CD14-positive monocyte (primary cell): ENCODE measurements at regions not wholly inside any gene's neighbourhood (a gene's known extent, or its start where the extent isn't known, plus 50 kb on each side); places are given as distances from the start of the nearest gene placed in this dataset. TPM values are rescaled to one million over a fixed set of nuclear protein-coding genes. Genes with fewer than 3 reads are reported as not detected.

ENCODE experiments used
- DNase-seq, 3 donors: peaks; one replicate each; pipeline ENCODE4 v3.0.0-alpha.2; 2011 to 2022
- H2AFZ ChIP-seq: 2 replicates; pipeline ENCODE4 v1.6.0; 2012; ENCODE audit warnings: mild to moderate bottlenecking, low read depth, low read length, inconsistent platforms; ENCODE audit not compliant: insufficient read depth, poor library complexity, severe bottlenecking
- H3K27ac ChIP-seq, 2 donors: 1 replicate in 1 of 2; 2 replicates in 1 of 2; pipeline ENCODE4 v1.5.1; 2012 to 2013; ENCODE audit warnings: low read length in 2 of 2, control low read depth in 1 of 2, inconsistent platforms in 1 of 2, low read depth in 1 of 2, mild to moderate bottlenecking in 1 of 2
- H3K27me3 ChIP-seq, 2 donors: one replicate each; pipeline versions ENCODE4 v1.6.0 to v1.6.1; 2011 to 2013; ENCODE audit warnings: low read length in 2 of 2; ENCODE audit not compliant: control insufficient read depth in 2 of 2, insufficient read depth in 2 of 2
- H3K36me3 ChIP-seq, 2 donors: replicated peaks in 1 of 2; 1 replicate in 1 of 2; 2 replicates in 1 of 2; pipeline versions ENCODE4 v1.5.1 to v1.6.1; 2012 to 2013; ENCODE audit warnings: low read length in 2 of 2, control low read depth in 1 of 2, inconsistent platforms in 1 of 2, mild to moderate bottlenecking in 1 of 2; ENCODE audit not compliant: insufficient read depth in 2 of 2, control insufficient read depth in 1 of 2
- H3K4me1 ChIP-seq, 2 donors: 1 replicate in 1 of 2; 2 replicates in 1 of 2; pipeline versions ENCODE4 v1.5.1 to v1.6.1; 2012 to 2013; ENCODE audit warnings: low read length in 2 of 2, control low read depth in 1 of 2, inconsistent platforms in 1 of 2, mild to moderate bottlenecking in 1 of 2, moderate library complexity in 1 of 2; ENCODE audit not compliant: insufficient read depth in 2 of 2, control insufficient read depth in 1 of 2
- H3K4me2 ChIP-seq: replicated peaks from 2 replicates; pipeline ENCODE3; 2012; ENCODE audit warnings: low read length, moderate library complexity, mild to moderate bottlenecking; ENCODE audit not compliant: poor library complexity, severe bottlenecking; ENCODE audit errors: extremely low read depth
- H3K4me3 ChIP-seq, 3 experiments: fragments of 200-600 bp in 1 of 3; sonication (generic) in 1 of 3; replicated peaks in 1 of 3; 1 replicate in 2 of 3; 2 replicates in 1 of 3; pipeline ENCODE4 v1.5.1; 2011 to 2013; ENCODE audit warnings: low read length in 3 of 3, mild to moderate bottlenecking in 3 of 3, control low read depth in 2 of 3, low read depth in 2 of 3, inconsistent platforms in 1 of 3, moderate library complexity in 1 of 3
- H3K79me2 ChIP-seq: 2 replicates; pipeline ENCODE4 v1.6.0; 2012; ENCODE audit warnings: mild to moderate bottlenecking, control low read depth, inconsistent platforms, low read length, moderate library complexity; ENCODE audit not compliant: insufficient read depth
- H3K9ac ChIP-seq: 2 replicates; pipeline ENCODE4 v1.6.0; 2017; ENCODE audit warnings: low read length, mild to moderate bottlenecking; ENCODE audit not compliant: insufficient read depth, poor library complexity, severe bottlenecking
- H3K9me3 ChIP-seq, 2 donors: replicated peaks in 1 of 2; 1 replicate in 1 of 2; 2 replicates in 1 of 2; pipeline versions ENCODE4 v1.5.1 to v1.6.1; 2012 to 2013; ENCODE audit warnings: low read length in 2 of 2, control low read depth in 1 of 2; ENCODE audit not compliant: control insufficient read depth in 1 of 2, insufficient read depth in 1 of 2
- H4K20me1 ChIP-seq: 2 replicates; pipeline ENCODE4 v1.6.0; 2012; ENCODE audit warnings: mild to moderate bottlenecking, low read length, control low read depth, moderate library complexity; ENCODE audit not compliant: insufficient read depth
- H3K27ac Mint-ChIP-seq, 7 donors: one replicate each; pipeline ENCODE4 v1.8.0; 2020; ENCODE audit warnings: mild to moderate bottlenecking in 7 of 7, mixed read lengths in 7 of 7, moderate library complexity in 6 of 7, inconsistent platforms in 2 of 7
- H3K27me3 Mint-ChIP-seq, 3 donors: one replicate each; pipeline ENCODE4 v1.8.0; 2021 to 2022; ENCODE audit warnings: low read depth in 3 of 3, mild to moderate bottlenecking in 3 of 3, mixed read lengths in 3 of 3, moderate library complexity in 3 of 3, inconsistent platforms in 1 of 3
- H3K36me3 Mint-ChIP-seq, 2 donors: one replicate each; pipeline ENCODE4 v1.8.0; 2020; ENCODE audit warnings: mixed read lengths in 2 of 2, inconsistent platforms in 1 of 2, mild to moderate bottlenecking in 1 of 2
- H3K4me1 Mint-ChIP-seq: one replicate; pipeline ENCODE4 v1.8.0; 2020; ENCODE audit warnings: mild to moderate bottlenecking, mixed read lengths
- H3K4me3 Mint-ChIP-seq, 2 donors: one replicate each; pipeline ENCODE4 v1.8.0; 2020; ENCODE audit warnings: mild to moderate bottlenecking in 2 of 2, mixed read lengths in 2 of 2, moderate library complexity in 1 of 2
- H3K9me3 Mint-ChIP-seq, 7 donors: one replicate each; pipeline ENCODE4 v1.8.0; 2020 to 2022; ENCODE audit warnings: mixed read lengths in 7 of 7, mild to moderate bottlenecking in 6 of 7, moderate library complexity in 6 of 7, inconsistent platforms in 2 of 7
- CTCF ChIP-seq: fragments of 200-600 bp; IDR thresholded peaks from one replicate; pipeline ENCODE4 v1.8.0; 2022; ENCODE audit warnings: antibody characterized with exemption, mild to moderate bottlenecking
- WGBS: methylation state at CpG from one replicate; pipeline ENCODE4 v1.1.5; 2013; ENCODE audit warnings: missing lambda C conversion rate; ENCODE audit not compliant: insufficient coverage; 5-methylcytosine and 5-hydroxymethylcytosine counted together
- intact Hi-C, 2 donors: fragments of 100-400 bp; cut with micrococcal nuclease; formaldehyde crosslinking; loops; one replicate each; pipeline versions ENCODE4 v1.15.0 to v1.15.1; 2023
- small RNA-seq: library from RNA; depleted of rRNA; stranded (forward); fragments of <200 nt; gene quantifications from one replicate; pipeline ENCODE3, GENCODE V24; 2012; ENCODE audit warnings: low read depth; ENCODE audit not compliant: insufficient read length

GRCh38 chr5:35282810-35283209, 52.5 kb upstream of the PRLR start:
- Mint-ChIP-seq H3K36me3 (no peaks in the 10 kb centered on the region), H3K4me1 (peaks cover 20% of the 10 kb centered on the region), H3K27ac (no peak overlapping the region), H3K9me3 (peaks cover 0 to 14% (median 5%) of the 10 kb centered on the region in 7 donors), H3K27me3 (peaks cover 0 to 3% (median 2%) of the 10 kb centered on the region in 3 donors), H3K4me3 (no peak overlapping the region)
- H3K9me3 ChIP-seq, result no peaks in the 10 kb centered on the region
- DNase-seq, result no peak
- no peak overlapping the region for H3K27ac ChIP-seq
- H3K79me2 ChIP-seq, result no peaks in the 10 kb centered on the region
- H2AFZ ChIP-seq, result no peak overlapping the region
- no peaks in the 10 kb centered on the region for H3K36me3 ChIP-seq
- no peaks in the 10 kb centered on the region for H4K20me1 ChIP-seq
- intact Hi-C loops, result no loop called here
- no peaks in the 10 kb centered on the region for H3K27me3 ChIP-seq
- WGBS, result no CpG with 5 or more reads among the region's 1 CpG
- no peak overlapping the region for H3K9ac ChIP-seq
- no peak overlapping the region for H3K4me3 ChIP-seq
- TF ChIP-seq CTCF, result no peak
- H3K4me1 ChIP-seq, result peaks cover 12 to 21% of the 10 kb centered on the region in 2 donors
- no peak overlapping the region for H3K4me2 ChIP-seq

GRCh38 chr5:35281613-35282012, 51.3 kb upstream of the PRLR start:
- Mint-ChIP-seq H3K4me3 (no peak overlapping the region), H3K4me1 (peaks cover 9% of the 10 kb centered on the region), H3K27me3 (peaks cover 0 to 3% (median 2%) of the 10 kb centered on the region in 3 donors), H3K27ac (peak overlapping the region in 1 of 7 donors; percentile 52), H3K9me3 (peaks cover 0 to 14% (median 5%) of the 10 kb centered on the region in 7 donors), H3K36me3 (no peaks in the 10 kb centered on the region)
- no peaks in the 10 kb centered on the region for H4K20me1 ChIP-seq
- WGBS, result 40% methylated on average over 2 of the region's 2 CpGs
- H3K9me3 ChIP-seq, result no peaks in the 10 kb centered on the region
- no peak overlapping the region for H3K4me2 ChIP-seq
- DNase-seq, result peak in 2 of 3 donors; percentile 7 to 10
- no peaks in the 10 kb centered on the region for H3K79me2 ChIP-seq
- H2AFZ ChIP-seq, result no peak overlapping the region
- TF ChIP-seq CTCF, result no peak
- H3K27ac ChIP-seq, result no peak overlapping the region
- no peak overlapping the region for H3K9ac ChIP-seq
- no peaks in the 10 kb centered on the region for H3K27me3 ChIP-seq
- intact Hi-C loops, result no loop called here
- H3K36me3 ChIP-seq, result no peaks in the 10 kb centered on the region
- H3K4me3 ChIP-seq, result no peak overlapping the region
- H3K4me1 ChIP-seq, result peaks cover 2 to 10% of the 10 kb centered on the region in 2 donors

Small RNA genes lying in the stretch of these regions (small RNA-seq; reads per million reads assigned to genes)
- not detected for gene RF00012
